Trophoblast cell (in vitro differentiated cells and primary cell): ENCODE measurements at regions not wholly inside any gene's neighbourhood (a gene's known extent, or its start where the extent isn't known, plus 50 kb on each side); places are given as distances from the start of the nearest gene placed in this dataset.
A peak's percentile ranks its signal among the peaks of the same experiment; 100 is the strongest.

Experiments used
- DNase-seq, 2 donors: peaks; one replicate each; pipeline ENCODE4 v3.0.0-alpha.2; 2016
- H2AFZ ChIP-seq: 2 replicates; pipeline ENCODE4 v1.6.1; 2013; ENCODE audit warnings: low read length, moderate library complexity, mild to moderate bottlenecking; ENCODE audit not compliant: insufficient read depth, poor library complexity
- H2AK5ac ChIP-seq: 2 replicates; pipeline ENCODE4 v1.6.1; 2013; ENCODE audit warnings: mild to moderate bottlenecking, low read length
- H2BK120ac ChIP-seq: 2 replicates; pipeline ENCODE4 v1.6.1; 2013; ENCODE audit warnings: low read length, mild to moderate bottlenecking, moderate library complexity; ENCODE audit not compliant: insufficient read depth, poor library complexity
- H2BK12ac ChIP-seq: 2 replicates; pipeline ENCODE4 v1.6.1; 2013; ENCODE audit warnings: mild to moderate bottlenecking, low read length, moderate library complexity
- H2BK5ac ChIP-seq: 2 replicates; pipeline ENCODE4 v1.6.1; 2013; ENCODE audit warnings: low read length, low read depth, moderate library complexity, mild to moderate bottlenecking; ENCODE audit not compliant: poor library complexity
- H3K14ac ChIP-seq: 2 replicates; pipeline ENCODE4 v1.6.1; 2013; ENCODE audit warnings: mild to moderate bottlenecking, low read length
- H3K18ac ChIP-seq: 2 replicates; pipeline ENCODE4 v1.6.1; 2013; ENCODE audit warnings: mild to moderate bottlenecking, low read length
- H3K23ac ChIP-seq: 2 replicates; pipeline ENCODE4 v1.6.1; 2013; ENCODE audit warnings: low read length
- H3K27ac ChIP-seq: 2 replicates; pipeline ENCODE4 v1.5.1; 2013; ENCODE audit warnings: low read depth, mild to moderate bottlenecking, inconsistent platforms, low read length, moderate library complexity
- H3K27me3 ChIP-seq: 2 replicates; pipeline ENCODE4 v1.6.1; 2013; ENCODE audit warnings: inconsistent platforms, mild to moderate bottlenecking, low read length, moderate library complexity; ENCODE audit not compliant: insufficient read depth
- H3K36me3 ChIP-seq, 2 experiments: 1 replicate in 1 of 2; 2 replicates in 1 of 2; pipeline ENCODE4 v1.6.1; 2013; ENCODE audit warnings: low read length in 2 of 2, mild to moderate bottlenecking in 2 of 2, moderate library complexity in 1 of 2; ENCODE audit not compliant: insufficient read depth in 2 of 2, control insufficient read depth in 1 of 2
- H3K4ac ChIP-seq: 2 replicates; pipeline ENCODE4 v1.6.1; 2013; ENCODE audit warnings: low read depth, mild to moderate bottlenecking, low read length, moderate library complexity
- H3K4me1 ChIP-seq, 2 experiments: 1 replicate in 1 of 2; 2 replicates in 1 of 2; pipeline ENCODE4 v1.6.1; 2013; ENCODE audit warnings: low read length in 2 of 2, mild to moderate bottlenecking in 2 of 2, moderate library complexity in 1 of 2; ENCODE audit not compliant: insufficient read depth in 2 of 2, control insufficient read depth in 1 of 2
- H3K4me2 ChIP-seq: 2 replicates; pipeline ENCODE4 v1.6.1; 2013; ENCODE audit warnings: inconsistent platforms, mild to moderate bottlenecking, low read length, moderate library complexity
- H3K4me3 ChIP-seq: 2 replicates; pipeline ENCODE4 v1.5.1; 2013; ENCODE audit warnings: mild to moderate bottlenecking, low read depth, low read length, inconsistent platforms
- H3K79me1 ChIP-seq: one replicate; pipeline ENCODE4 v1.6.1; 2013; ENCODE audit warnings: low read length
- H3K79me2 ChIP-seq: 2 replicates; pipeline ENCODE4 v1.6.1; 2013; ENCODE audit warnings: low read length, mild to moderate bottlenecking; ENCODE audit not compliant: control insufficient read depth, insufficient read depth, poor library complexity
- H3K9ac ChIP-seq: 2 replicates; pipeline ENCODE4 v1.6.1; 2013; ENCODE audit warnings: mild to moderate bottlenecking, low read length
- H3K9me3 ChIP-seq: 2 replicates; pipeline ENCODE4 v1.6.1; 2013; ENCODE audit warnings: low read depth, mild to moderate bottlenecking, control low read depth, inconsistent platforms, low read length; ENCODE audit not compliant: insufficient read depth
- H4K12ac ChIP-seq: 2 replicates; pipeline ENCODE4 v1.6.1; 2013; ENCODE audit warnings: low read depth, mild to moderate bottlenecking, low read length, moderate library complexity
- H4K8ac ChIP-seq: 2 replicates; pipeline ENCODE4 v1.6.1; 2013; ENCODE audit warnings: low read depth, mild to moderate bottlenecking, low read length, moderate library complexity
- H4K91ac ChIP-seq: one replicate; pipeline ENCODE4 v1.6.1; 2013; ENCODE audit warnings: low read depth, mild to moderate bottlenecking, low read length, moderate library complexity
- WGBS: extraction: QIAGEN DNeasy Blood & Tissue Kit; methylation state at CpG from one replicate; pipeline ENCODE4 v1.1.7; 2013; ENCODE audit warnings: missing lambda C conversion rate; ENCODE audit not compliant: insufficient read length, insufficient coverage; ENCODE audit errors: extremely low coverage; 5-methylcytosine and 5-hydroxymethylcytosine counted together

- H3K4ac ChIP-seq = no peak overlapping the region
Measured at GRCh38 chr6:14692208-14692607, 553.7 kb upstream of the JARID2 start.

GRCh38 chr6:14693301-14694192 lies 552.3 kb upstream of the JARID2 start:
- H3K79me1 ChIP-seq = no peaks in the 10 kb centered on the region
- H2AFZ ChIP-seq = no peak overlapping the region
- no peak overlapping the region for H3K4me3 ChIP-seq
- WGBS = no CpG with 5 or more reads among the region's 10 CpGs
- no peak for DNase-seq
- no peak overlapping the region for H2BK120ac ChIP-seq
- no peak overlapping the region for H2BK12ac ChIP-seq
- H3K27me3 ChIP-seq = no peaks in the 10 kb centered on the region
- H3K9me3 ChIP-seq = no peaks in the 10 kb centered on the region
- no peak overlapping the region for H4K8ac ChIP-seq
- H4K91ac ChIP-seq = no peak overlapping the region
- no peak overlapping the region for H3K27ac ChIP-seq
- H2BK5ac ChIP-seq = no peak overlapping the region
- no peak overlapping the region for H3K4me2 ChIP-seq
- no peak overlapping the region for H4K12ac ChIP-seq
- H2AK5ac ChIP-seq = no peak overlapping the region
- H3K79me2 ChIP-seq = no peaks in the 10 kb centered on the region
- H3K4me1 ChIP-seq = peaks cover 0 to 7% of the 10 kb centered on the region in 2 experiments
- no peaks in the 10 kb centered on the region for H3K36me3 ChIP-seq
- no peak overlapping the region for H3K18ac ChIP-seq
- no peak overlapping the region for H3K9ac ChIP-seq
- H3K14ac ChIP-seq = no peak overlapping the region
- H3K4ac ChIP-seq = no peak overlapping the region
- no peak overlapping the region for H3K23ac ChIP-seq

More at GRCh38 chr6:14692208-14692607, 553.7 kb upstream of the JARID2 start:
- H2BK120ac ChIP-seq = no peak overlapping the region
- H3K27ac ChIP-seq = no peak overlapping the region
- no peak overlapping the region for H2BK12ac ChIP-seq
- no peak overlapping the region for H2AK5ac ChIP-seq
- WGBS = no CpG with 5 or more reads among the region's 1 CpG
- H3K23ac ChIP-seq = no peak overlapping the region
- no peak overlapping the region for H3K4me3 ChIP-seq
- no peaks in the 10 kb centered on the region for H3K36me3 ChIP-seq
- no peaks in the 10 kb centered on the region for H3K79me1 ChIP-seq
- H3K14ac ChIP-seq = no peak overlapping the region
- no peak overlapping the region for H3K9ac ChIP-seq
- H3K18ac ChIP-seq = no peak overlapping the region
- H3K4me1 ChIP-seq = peaks cover 0 to 7% of the 10 kb centered on the region in 2 experiments
- no peak overlapping the region for H4K8ac ChIP-seq
- no peak overlapping the region for H3K4me2 ChIP-seq
- no peak overlapping the region for H2AFZ ChIP-seq
- no peaks in the 10 kb centered on the region for H3K27me3 ChIP-seq
- H4K91ac ChIP-seq = no peak overlapping the region
- H2BK5ac ChIP-seq = no peak overlapping the region
- no peaks in the 10 kb centered on the region for H3K79me2 ChIP-seq
- no peak for DNase-seq
- no peak overlapping the region for H4K12ac ChIP-seq
- H3K9me3 ChIP-seq = no peaks in the 10 kb centered on the region

- H2AK5ac ChIP-seq = no peak overlapping the region
- H3K9me3 ChIP-seq = no peaks in the 10 kb centered on the region
- no peak overlapping the region for H2AFZ ChIP-seq
- no peak overlapping the region for H4K12ac ChIP-seq
- H3K23ac ChIP-seq = no peak overlapping the region
- H3K36me3 ChIP-seq = no peaks in the 10 kb centered on the region
- no peak overlapping the region for H2BK12ac ChIP-seq
- no peaks in the 10 kb centered on the region for H3K79me1 ChIP-seq
- no peak overlapping the region for H3K27ac ChIP-seq
- no CpG with 5 or more reads among the region's 1 CpG for WGBS
- no peak overlapping the region for H3K9ac ChIP-seq
- H3K14ac ChIP-seq = no peak overlapping the region
- H3K79me2 ChIP-seq = no peaks in the 10 kb centered on the region
- H3K4me1 ChIP-seq = peaks cover 0 to 7% of the 10 kb centered on the region in 2 experiments
- no peak overlapping the region for H3K4me3 ChIP-seq
- H3K4ac ChIP-seq = no peak overlapping the region
- H2BK5ac ChIP-seq = no peak overlapping the region
- H3K18ac ChIP-seq = no peak overlapping the region
- H4K8ac ChIP-seq = no peak overlapping the region
- H3K4me2 ChIP-seq = no peak overlapping the region
- no peak overlapping the region for H4K91ac ChIP-seq
- no peak for DNase-seq
- H2BK120ac ChIP-seq = no peak overlapping the region
- H3K27me3 ChIP-seq = no peaks in the 10 kb centered on the region
Measured at GRCh38 chr6:14694308-14694707, 551.6 kb upstream of the JARID2 start.

GRCh38 chr6:14695579-14695978 lies 550.3 kb upstream of the JARID2 start:
- WGBS = no CpG with 5 or more reads among the region's 6 CpGs
- Histone ChIP-seq H3K79me1 (no peaks in the 10 kb centered on the region), H2BK120ac (no peak overlapping the region), H4K12ac (no peak overlapping the region), H3K27ac (no peak overlapping the region), H2BK5ac (no peak overlapping the region), H2AK5ac (no peak overlapping the region), H3K27me3 (no peaks in the 10 kb centered on the region), H3K4me3 (no peak overlapping the region), H3K9ac (no peak overlapping the region), H3K4me1 (peaks cover 0 to 7% of the 10 kb centered on the region in 2 experiments), H3K4me2 (no peak overlapping the region), H2BK12ac (no peak overlapping the region), H3K23ac (no peak overlapping the region), H3K36me3 (no peaks in the 10 kb centered on the region), H2AFZ (no peak overlapping the region), H3K79me2 (no peaks in the 10 kb centered on the region), H4K91ac (no peak overlapping the region), H4K8ac (no peak overlapping the region), H3K14ac (no peak overlapping the region), H3K9me3 (no peaks in the 10 kb centered on the region), H3K18ac (no peak overlapping the region), H3K4ac (no peak overlapping the region)
- peak in 1 of 2 donors; percentile 44 for DNase-seq
